HepG2 (cell line): ENCODE measurements at regions not wholly inside any gene's neighbourhood (a gene's known extent, or its start where the extent isn't known, plus 50 kb on each side); places are given as distances from the start of the nearest gene placed in this dataset.

Experiments used
- BORCS8-MEF2B ChIP-seq: sonication (generic); formaldehyde crosslinking; IDR thresholded peaks from 2 replicates; pipeline ENCODE4 v1.8.0; 2022; ENCODE audit warnings: mild to moderate bottlenecking, missing genetic modification reagents
- EP300 ChIP-seq, 3 experiments: sonication (generic) in 1 of 3; formaldehyde crosslinking in 1 of 3; IDR thresholded peaks; 2 replicates each; pipeline versions ENCODE4 v1.5.1 to v1.6.1; 2011 to 2020; ENCODE audit warnings: low read depth in 2 of 3, low read length in 2 of 3, borderline replicate concordance in 1 of 3, improper control_type of control experiment in 1 of 3, mild to moderate bottlenecking in 1 of 3, missing genetic modification reagents in 1 of 3, moderate library complexity in 1 of 3
- FOXM1 ChIP-seq: sonication (generic); formaldehyde crosslinking; IDR thresholded peaks from 2 replicates; pipeline ENCODE4 v1.5.0; 2020; ENCODE audit warnings: missing genetic modification reagents
- NFAT5 ChIP-seq: sonication (generic); formaldehyde crosslinking; IDR thresholded peaks from 2 replicates; pipeline ENCODE4 v1.4.0; 2020; ENCODE audit warnings: missing genetic modification reagents
- NR2C2 ChIP-seq: sonication (generic); formaldehyde crosslinking; IDR thresholded peaks from 2 replicates; pipeline ENCODE4 v1.4.0; 2020; ENCODE audit warnings: missing genetic modification reagents, mild to moderate bottlenecking, moderate library complexity, borderline replicate concordance
- POLR2A ChIP-seq, 2 experiments: IDR thresholded peaks; 2 replicates each; pipeline ENCODE4 v1.6.1; 2011; ENCODE audit warnings: low read depth in 2 of 2, low read length in 2 of 2, mild to moderate bottlenecking in 1 of 2, moderate library complexity in 1 of 2; ENCODE audit not compliant: insufficient read depth in 1 of 2
- SMC3 ChIP-seq: IDR thresholded peaks from 2 replicates; pipeline ENCODE4 v1.6.1; 2011; ENCODE audit warnings: low read length, improper control_type of control experiment
- TF ChIP-seq, protein P1 (sequence below): sonication (generic); formaldehyde crosslinking; IDR thresholded peaks from 2 replicates; pipeline ENCODE4 v1.5.0; 2020; ENCODE audit warnings: mild to moderate bottlenecking, missing genetic modification reagents, moderate library complexity

- TF ChIP-seq, protein P1, sequence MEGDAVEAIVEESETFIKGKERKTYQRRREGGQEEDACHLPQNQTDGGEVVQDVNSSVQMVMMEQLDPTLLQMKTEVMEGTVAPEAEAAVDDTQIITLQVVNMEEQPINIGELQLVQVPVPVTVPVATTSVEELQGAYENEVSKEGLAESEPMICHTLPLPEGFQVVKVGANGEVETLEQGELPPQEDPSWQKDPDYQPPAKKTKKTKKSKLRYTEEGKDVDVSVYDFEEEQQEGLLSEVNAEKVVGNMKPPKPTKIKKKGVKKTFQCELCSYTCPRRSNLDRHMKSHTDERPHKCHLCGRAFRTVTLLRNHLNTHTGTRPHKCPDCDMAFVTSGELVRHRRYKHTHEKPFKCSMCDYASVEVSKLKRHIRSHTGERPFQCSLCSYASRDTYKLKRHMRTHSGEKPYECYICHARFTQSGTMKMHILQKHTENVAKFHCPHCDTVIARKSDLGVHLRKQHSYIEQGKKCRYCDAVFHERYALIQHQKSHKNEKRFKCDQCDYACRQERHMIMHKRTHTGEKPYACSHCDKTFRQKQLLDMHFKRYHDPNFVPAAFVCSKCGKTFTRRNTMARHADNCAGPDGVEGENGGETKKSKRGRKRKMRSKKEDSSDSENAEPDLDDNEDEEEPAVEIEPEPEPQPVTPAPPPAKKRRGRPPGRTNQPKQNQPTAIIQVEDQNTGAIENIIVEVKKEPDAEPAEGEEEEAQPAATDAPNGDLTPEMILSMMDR (CRISPR knock-in tag), result no peak
- no peak for TF ChIP-seq NR2C2
- no peak for TF ChIP-seq EP300 (IDR thresholded peaks at IDR 0.05; ENCODE audit: low read depth in 2 of 2, low read length in 2 of 2)
- TF ChIP-seq EP300 (CRISPR knock-in tag; IDR thresholded peaks at IDR 0.05; ENCODE audit: borderline replicate concordance), result no peak
- no peak for TF ChIP-seq NFAT5 (CRISPR knock-in tag)
- no peak for TF ChIP-seq BORCS8-MEF2B
- no peak for TF ChIP-seq SMC3
- TF ChIP-seq POLR2A (IDR thresholded peaks at IDR 0.05; ENCODE audit: insufficient read depth in 1 of 2, low read depth in 2 of 2, low read length in 2 of 2), result no peak
- no peak for TF ChIP-seq FOXM1 (CRISPR knock-in tag)
These were observed 55.5 kb upstream of the STARD3NL start for GRCh38 chr7:38122501-38122900.
